NB4 (cell line): ENCODE measurements at regions not wholly inside any gene's neighbourhood (a gene's known extent, or its start where the extent isn't known, plus 50 kb on each side); places are given as distances from the start of the nearest gene placed in this dataset.

Experiments
- MYC ChIP-seq: IDR thresholded peaks from 2 replicates; pipeline ENCODE4 v1.6.1; 2011; ENCODE audit warnings: low read depth, low read length
- POLR2A ChIP-seq: IDR thresholded peaks from 2 replicates; pipeline ENCODE4 v1.6.1; 2011; ENCODE audit warnings: mild to moderate bottlenecking; ENCODE audit not compliant: insufficient read length; ENCODE audit errors: extremely low read depth
- TF ChIP-seq, protein P1 (sequence below): IDR thresholded peaks from one replicate; pipeline ENCODE4 v1.5.1; 2012; ENCODE audit warnings: low read depth, low read length
- TF ChIP-seq, protein P2 (sequence below): IDR thresholded peaks from 2 replicates; pipeline ENCODE4 v1.6.1; 2011; ENCODE audit warnings: low read depth, low read length

- TF ChIP-seq, protein P1, sequence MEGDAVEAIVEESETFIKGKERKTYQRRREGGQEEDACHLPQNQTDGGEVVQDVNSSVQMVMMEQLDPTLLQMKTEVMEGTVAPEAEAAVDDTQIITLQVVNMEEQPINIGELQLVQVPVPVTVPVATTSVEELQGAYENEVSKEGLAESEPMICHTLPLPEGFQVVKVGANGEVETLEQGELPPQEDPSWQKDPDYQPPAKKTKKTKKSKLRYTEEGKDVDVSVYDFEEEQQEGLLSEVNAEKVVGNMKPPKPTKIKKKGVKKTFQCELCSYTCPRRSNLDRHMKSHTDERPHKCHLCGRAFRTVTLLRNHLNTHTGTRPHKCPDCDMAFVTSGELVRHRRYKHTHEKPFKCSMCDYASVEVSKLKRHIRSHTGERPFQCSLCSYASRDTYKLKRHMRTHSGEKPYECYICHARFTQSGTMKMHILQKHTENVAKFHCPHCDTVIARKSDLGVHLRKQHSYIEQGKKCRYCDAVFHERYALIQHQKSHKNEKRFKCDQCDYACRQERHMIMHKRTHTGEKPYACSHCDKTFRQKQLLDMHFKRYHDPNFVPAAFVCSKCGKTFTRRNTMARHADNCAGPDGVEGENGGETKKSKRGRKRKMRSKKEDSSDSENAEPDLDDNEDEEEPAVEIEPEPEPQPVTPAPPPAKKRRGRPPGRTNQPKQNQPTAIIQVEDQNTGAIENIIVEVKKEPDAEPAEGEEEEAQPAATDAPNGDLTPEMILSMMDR, result no peak
- no peak for TF ChIP-seq POLR2A
- TF ChIP-seq, protein P2, sequence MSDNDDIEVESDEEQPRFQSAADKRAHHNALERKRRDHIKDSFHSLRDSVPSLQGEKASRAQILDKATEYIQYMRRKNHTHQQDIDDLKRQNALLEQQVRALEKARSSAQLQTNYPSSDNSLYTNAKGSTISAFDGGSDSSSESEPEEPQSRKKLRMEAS, result no peak
- TF ChIP-seq MYC, result no peak
Observed at GRCh38 chr20:24277196-24277595, 192.2 kb upstream of the SYNDIG1 start.
